ENCODE measurements at regions not wholly inside any gene's neighbourhood (a gene's known extent, or its start where the extent isn't known, plus 50 kb on each side); places are given as distances from the start of the nearest gene placed in this dataset.

- Mint-ChIP-seq H3K4me1 (ENCODE audit: low read depth, unreplicated experiment) (peaks cover 9% of the 10 kb centered on the region), H3K9me3 (ENCODE audit: unreplicated experiment) (peaks cover 13% of the 10 kb centered on the region), H3K36me3 (ENCODE audit: low read depth, unreplicated experiment) (peaks cover 2% of the 10 kb centered on the region), H3K27ac (ENCODE audit: unreplicated experiment) (no peak overlapping the region), H3K27me3 (ENCODE audit: low read depth, unreplicated experiment) (peaks cover 2% of the 10 kb centered on the region), H3K4me3 (ENCODE audit: unreplicated experiment) (no peak overlapping the region)
- no peak overlapping the region for H3K9ac ChIP-seq (ENCODE audit: low read length)
- H3K4me2 ChIP-seq (ENCODE audit: low read length): no peak overlapping the region
- no peak overlapping the region for H3K27ac ChIP-seq (ENCODE audit: low read depth, low read length)
- DNase-seq (ENCODE audit: low read depth) (no peak), FAIRE-seq (no peak)
- no peak overlapping the region for H2AFZ ChIP-seq (ENCODE audit: low read depth, low read length)
- no peaks in the 10 kb centered on the region for H3K27me3 ChIP-seq (ENCODE audit: insufficient read depth, low read length)
- H3K79me2 ChIP-seq (ENCODE audit: insufficient read depth, low read length): no peaks in the 10 kb centered on the region
- no peak for TF ChIP-seq EZH2 (IDR thresholded peaks at IDR 0.05; ENCODE audit: insufficient read depth, low read length)
- no peak for TF ChIP-seq CTCF (IDR thresholded peaks at IDR 0.05; ENCODE audit: insufficient read depth, low read depth, low read length)
- no peak overlapping the region for H3K4me3 ChIP-seq (ENCODE audit: insufficient read depth, low read depth, low read length)
- no peaks in the 10 kb centered on the region for H4K20me1 ChIP-seq (ENCODE audit: insufficient read depth, low read length)
- H3K36me3 ChIP-seq (ENCODE audit: insufficient read depth, low read length): no peaks in the 10 kb centered on the region
- no peaks in the 10 kb centered on the region for H3K4me1 ChIP-seq (ENCODE audit: insufficient read depth, low read length)
- no peaks in the 10 kb centered on the region for H3K9me3 ChIP-seq (ENCODE audit: insufficient read depth, low read depth, low read length)
Observed at GRCh38 chr7:46651561-46652088, 730.6 kb upstream of the IGFBP3 start.

GRCh38 chr7:46651070-46651469 is 730.0 kb upstream of the IGFBP3 start:
- peaks cover 2% of the 10 kb centered on the region for H3K27me3 Mint-ChIP-seq (ENCODE audit: low read depth, unreplicated experiment)
- Histone ChIP-seq H3K4me2 (ENCODE audit: low read length) (no peak overlapping the region), H3K79me2 (ENCODE audit: insufficient read depth, low read length) (no peaks in the 10 kb centered on the region), H3K27me3 (ENCODE audit: insufficient read depth, low read length) (no peaks in the 10 kb centered on the region), H3K4me1 (ENCODE audit: insufficient read depth, low read length) (no peaks in the 10 kb centered on the region), H2AFZ (ENCODE audit: low read depth, low read length) (no peak overlapping the region), H3K9me3 (ENCODE audit: insufficient read depth, low read depth, low read length) (no peaks in the 10 kb centered on the region), H3K9ac (ENCODE audit: low read length) (no peak overlapping the region), H4K20me1 (ENCODE audit: insufficient read depth, low read length) (no peaks in the 10 kb centered on the region), H3K27ac (ENCODE audit: low read depth, low read length) (no peak overlapping the region), H3K4me3 (ENCODE audit: insufficient read depth, low read depth, low read length) (no peak overlapping the region), H3K36me3 (ENCODE audit: insufficient read depth, low read length) (no peaks in the 10 kb centered on the region)
- no peak overlapping the region for H3K4me3 Mint-ChIP-seq (ENCODE audit: unreplicated experiment)
- H3K27ac Mint-ChIP-seq (ENCODE audit: unreplicated experiment): no peak overlapping the region
- H3K9me3 Mint-ChIP-seq (ENCODE audit: unreplicated experiment): peaks cover 13% of the 10 kb centered on the region
- no peak for FAIRE-seq
- TF ChIP-seq EZH2 (IDR thresholded peaks at IDR 0.05; ENCODE audit: insufficient read depth, low read length) (no peak), CTCF (IDR thresholded peaks at IDR 0.05; ENCODE audit: insufficient read depth, low read depth, low read length) (no peak)
- no peak for DNase-seq (ENCODE audit: low read depth)
- peaks cover 2% of the 10 kb centered on the region for H3K36me3 Mint-ChIP-seq (ENCODE audit: low read depth, unreplicated experiment)
- peaks cover 9% of the 10 kb centered on the region for H3K4me1 Mint-ChIP-seq (ENCODE audit: low read depth, unreplicated experiment)

- Histone ChIP-seq H2AFZ (ENCODE audit: low read depth, low read length) (no peak overlapping the region), H3K79me2 (ENCODE audit: insufficient read depth, low read length) (no peaks in the 10 kb centered on the region), H3K27ac (ENCODE audit: low read depth, low read length) (no peak overlapping the region), H3K9ac (ENCODE audit: low read length) (no peak overlapping the region), H3K27me3 (ENCODE audit: insufficient read depth, low read length) (no peaks in the 10 kb centered on the region), H3K4me2 (ENCODE audit: low read length) (no peak overlapping the region), H4K20me1 (ENCODE audit: insufficient read depth, low read length) (no peaks in the 10 kb centered on the region), H3K4me1 (ENCODE audit: insufficient read depth, low read length) (no peaks in the 10 kb centered on the region), H3K36me3 (ENCODE audit: insufficient read depth, low read length) (no peaks in the 10 kb centered on the region), H3K4me3 (ENCODE audit: insufficient read depth, low read depth, low read length) (no peak overlapping the region), H3K9me3 (ENCODE audit: insufficient read depth, low read depth, low read length) (no peaks in the 10 kb centered on the region)
- H3K27ac Mint-ChIP-seq (ENCODE audit: unreplicated experiment): no peak overlapping the region
- no peak overlapping the region for H3K4me3 Mint-ChIP-seq (ENCODE audit: unreplicated experiment)
- no peak for TF ChIP-seq EZH2 (IDR thresholded peaks at IDR 0.05; ENCODE audit: insufficient read depth, low read length)
- no peak for TF ChIP-seq CTCF (IDR thresholded peaks at IDR 0.05; ENCODE audit: insufficient read depth, low read depth, low read length)
- peaks cover 12% of the 10 kb centered on the region for H3K9me3 Mint-ChIP-seq (ENCODE audit: unreplicated experiment)
- peaks cover 7% of the 10 kb centered on the region for H3K4me1 Mint-ChIP-seq (ENCODE audit: low read depth, unreplicated experiment)
- H3K27me3 Mint-ChIP-seq (ENCODE audit: low read depth, unreplicated experiment): peaks cover 2% of the 10 kb centered on the region
- DNase-seq (ENCODE audit: low read depth): peak; percentile 30
- H3K36me3 Mint-ChIP-seq (ENCODE audit: low read depth, unreplicated experiment): peaks cover 2% of the 10 kb centered on the region
- FAIRE-seq: no peak
Observed at GRCh38 chr7:46649876-46650275, 728.8 kb upstream of the IGFBP3 start.
